OCI-LY7 (cell line): ENCODE measurements at regions not wholly inside any gene's neighbourhood (a gene's known extent, or its start where the extent isn't known, plus 50 kb on each side); places are given as distances from the start of the nearest gene placed in this dataset.

ENCODE experiments used
- EZH2phosphoT487 ChIP-seq: fragments of 200-600 bp; sonication (generic); IDR thresholded peaks from 2 replicates; pipeline ENCODE4 v1.6.1; 2018; ENCODE audit warnings: low read depth, borderline replicate concordance, mild to moderate bottlenecking, mixed run types, antibody characterized with exemption, low read length, moderate library complexity, mixed read lengths
- TF ChIP-seq, protein P1 (sequence below): fragments of 200-600 bp; sonication (generic); conservative IDR thresholded peaks from 2 replicates; pipeline ENCODE4 v1.5.1; 2014; ENCODE audit warnings: mild to moderate bottlenecking, antibody characterized with exemption, low read length, moderate library complexity, mixed read lengths

GRCh38 chr11:97746818-97747217 is 1273.9 kb upstream of the CNTN5 start:
- TF ChIP-seq, protein P1, sequence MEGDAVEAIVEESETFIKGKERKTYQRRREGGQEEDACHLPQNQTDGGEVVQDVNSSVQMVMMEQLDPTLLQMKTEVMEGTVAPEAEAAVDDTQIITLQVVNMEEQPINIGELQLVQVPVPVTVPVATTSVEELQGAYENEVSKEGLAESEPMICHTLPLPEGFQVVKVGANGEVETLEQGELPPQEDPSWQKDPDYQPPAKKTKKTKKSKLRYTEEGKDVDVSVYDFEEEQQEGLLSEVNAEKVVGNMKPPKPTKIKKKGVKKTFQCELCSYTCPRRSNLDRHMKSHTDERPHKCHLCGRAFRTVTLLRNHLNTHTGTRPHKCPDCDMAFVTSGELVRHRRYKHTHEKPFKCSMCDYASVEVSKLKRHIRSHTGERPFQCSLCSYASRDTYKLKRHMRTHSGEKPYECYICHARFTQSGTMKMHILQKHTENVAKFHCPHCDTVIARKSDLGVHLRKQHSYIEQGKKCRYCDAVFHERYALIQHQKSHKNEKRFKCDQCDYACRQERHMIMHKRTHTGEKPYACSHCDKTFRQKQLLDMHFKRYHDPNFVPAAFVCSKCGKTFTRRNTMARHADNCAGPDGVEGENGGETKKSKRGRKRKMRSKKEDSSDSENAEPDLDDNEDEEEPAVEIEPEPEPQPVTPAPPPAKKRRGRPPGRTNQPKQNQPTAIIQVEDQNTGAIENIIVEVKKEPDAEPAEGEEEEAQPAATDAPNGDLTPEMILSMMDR: no peak
- TF ChIP-seq EZH2phosphoT487: no peak
